Osteocyte (in vitro differentiated cells): ENCODE measurements at regions not wholly inside any gene's neighbourhood (a gene's known extent, or its start where the extent isn't known, plus 50 kb on each side); places are given as distances from the start of the nearest gene placed in this dataset.

ENCODE experiments used
- DNase-seq: peaks from one replicate; pipeline ENCODE4 v3.0.0; 2021; ENCODE audit warnings: mixed read lengths; ENCODE audit not compliant: unreplicated experiment; ENCODE audit errors: extremely low spot score
- H3K27ac Mint-ChIP-seq: one replicate; pipeline ENCODE4 v1.8.0; 2021; ENCODE audit warnings: mild to moderate bottlenecking, mixed read lengths; ENCODE audit not compliant: unreplicated experiment
- H3K27me3 Mint-ChIP-seq: one replicate; pipeline ENCODE4 v1.8.0; 2021; ENCODE audit warnings: mixed read lengths; ENCODE audit not compliant: unreplicated experiment
- H3K36me3 Mint-ChIP-seq: one replicate; pipeline ENCODE4 v1.8.0; 2021; ENCODE audit warnings: mixed read lengths; ENCODE audit not compliant: unreplicated experiment
- H3K4me1 Mint-ChIP-seq: one replicate; pipeline ENCODE4 v1.8.0; 2021; ENCODE audit warnings: mixed read lengths; ENCODE audit not compliant: unreplicated experiment
- H3K4me3 Mint-ChIP-seq: one replicate; pipeline ENCODE4 v1.8.0; 2021; ENCODE audit warnings: mild to moderate bottlenecking, moderate library complexity, mixed read lengths; ENCODE audit not compliant: unreplicated experiment
- H3K9me3 Mint-ChIP-seq: one replicate; pipeline ENCODE4 v1.8.0; 2021; ENCODE audit warnings: mixed read lengths; ENCODE audit not compliant: unreplicated experiment
- CTCF ChIP-seq: fragments of 200-600 bp; sonication (generic); IDR thresholded peaks from 2 replicates; pipeline ENCODE4 v1.5.0; 2021; ENCODE audit warnings: antibody characterized with exemption, mild to moderate bottlenecking, moderate library complexity

- no peak for DNase-seq
- no peak overlapping the region for H3K27ac Mint-ChIP-seq
Observed at GRCh38 chr20:11539450-11539849, 378.2 kb upstream of the BTBD3 start.

GRCh38 chr20:11540558-11540957 lies 377.1 kb upstream of the BTBD3 start:
- no peak for TF ChIP-seq CTCF
- no peaks in the 10 kb centered on the region for H3K4me1 Mint-ChIP-seq
- H3K27me3 Mint-ChIP-seq, result no peaks in the 10 kb centered on the region
- DNase-seq, result no peak
- no peak overlapping the region for H3K27ac Mint-ChIP-seq
- H3K4me3 Mint-ChIP-seq, result no peak overlapping the region
- no peaks in the 10 kb centered on the region for H3K9me3 Mint-ChIP-seq
- no peaks in the 10 kb centered on the region for H3K36me3 Mint-ChIP-seq

More at GRCh38 chr20:11539450-11539849, 378.2 kb upstream of the BTBD3 start:
- H3K27me3 Mint-ChIP-seq, result no peaks in the 10 kb centered on the region
- no peak overlapping the region for H3K4me3 Mint-ChIP-seq
- H3K4me1 Mint-ChIP-seq, result no peaks in the 10 kb centered on the region
- no peak for TF ChIP-seq CTCF
- no peaks in the 10 kb centered on the region for H3K9me3 Mint-ChIP-seq
- H3K36me3 Mint-ChIP-seq, result no peaks in the 10 kb centered on the region

- DNase-seq, result no peak
- no peak overlapping the region for H3K4me3 Mint-ChIP-seq
- no peaks in the 10 kb centered on the region for H3K27me3 Mint-ChIP-seq
- H3K9me3 Mint-ChIP-seq, result no peaks in the 10 kb centered on the region
- TF ChIP-seq CTCF, result no peak
- no peaks in the 10 kb centered on the region for H3K4me1 Mint-ChIP-seq
- H3K36me3 Mint-ChIP-seq, result no peaks in the 10 kb centered on the region
- no peak overlapping the region for H3K27ac Mint-ChIP-seq
Observed at GRCh38 chr20:11542645-11543044, 375.0 kb upstream of the BTBD3 start.

GRCh38 chr20:11544029-11544678 lies 373.5 kb upstream of the BTBD3 start:
- Mint-ChIP-seq H3K4me1 (no peaks in the 10 kb centered on the region), H3K9me3 (no peaks in the 10 kb centered on the region), H3K27me3 (no peaks in the 10 kb centered on the region), H3K27ac (no peak overlapping the region), H3K36me3 (no peaks in the 10 kb centered on the region), H3K4me3 (no peak overlapping the region)
- peak; percentile 75 for TF ChIP-seq CTCF
- no peak for DNase-seq

- no peaks in the 10 kb centered on the region for H3K9me3 Mint-ChIP-seq
- TF ChIP-seq CTCF, result no peak
- no peak overlapping the region for H3K27ac Mint-ChIP-seq
- H3K27me3 Mint-ChIP-seq, result peaks cover 3% of the 10 kb centered on the region
- H3K4me1 Mint-ChIP-seq, result peaks cover 3% of the 10 kb centered on the region
- DNase-seq, result no peak
- no peaks in the 10 kb centered on the region for H3K36me3 Mint-ChIP-seq
- H3K4me3 Mint-ChIP-seq, result no peak overlapping the region
Observed at GRCh38 chr20:11546939-11547338, 370.8 kb upstream of the BTBD3 start.
